ENCODE measurements at regions not wholly inside any gene's neighbourhood (a gene's known extent, or its start where the extent isn't known, plus 50 kb on each side); places are given as distances from the start of the nearest gene placed in this dataset.

DNA sequence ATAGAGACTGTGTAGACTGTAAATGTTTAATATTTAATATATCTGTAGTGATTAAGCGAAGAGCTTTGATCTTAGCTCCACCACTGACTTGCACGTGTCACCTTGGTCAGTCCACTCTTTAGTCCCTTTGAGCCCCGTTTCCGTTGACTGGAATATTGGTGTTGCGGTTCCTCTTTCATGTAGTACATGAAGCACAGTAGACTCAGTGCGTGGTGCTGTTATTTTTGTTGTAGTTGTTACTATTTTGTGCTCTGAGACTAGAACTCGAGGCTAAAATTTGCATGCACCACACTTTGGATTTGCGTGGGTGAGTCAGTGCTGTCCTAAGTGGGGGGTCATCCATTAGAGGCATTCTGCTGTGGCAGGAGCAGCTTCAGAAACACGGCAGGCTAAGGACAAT lies 291.4 kb downstream of the QKI start:
- TF ChIP-seq, protein P1, sequence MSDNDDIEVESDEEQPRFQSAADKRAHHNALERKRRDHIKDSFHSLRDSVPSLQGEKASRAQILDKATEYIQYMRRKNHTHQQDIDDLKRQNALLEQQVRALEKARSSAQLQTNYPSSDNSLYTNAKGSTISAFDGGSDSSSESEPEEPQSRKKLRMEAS (IDR thresholded peaks at IDR 0.05): no peak
- TF ChIP-seq POLR2AphosphoS5 (IDR thresholded peaks at IDR 0.05; ENCODE audit: low read depth, low read length): no peak
- TF ChIP-seq YY1 (IDR thresholded peaks at IDR 0.05; ENCODE audit: extremely low read depth, insufficient replicate concordance, low read depth, low read length): no peak
- no peak for TF ChIP-seq ZNF274 (IDR thresholded peaks at IDR 0.05; ENCODE audit: low read depth, low read length)
- TF ChIP-seq EZH2phosphoT487 (IDR thresholded peaks at IDR 0.05; ENCODE audit: borderline replicate concordance): no peak
- TF ChIP-seq, protein P2, sequence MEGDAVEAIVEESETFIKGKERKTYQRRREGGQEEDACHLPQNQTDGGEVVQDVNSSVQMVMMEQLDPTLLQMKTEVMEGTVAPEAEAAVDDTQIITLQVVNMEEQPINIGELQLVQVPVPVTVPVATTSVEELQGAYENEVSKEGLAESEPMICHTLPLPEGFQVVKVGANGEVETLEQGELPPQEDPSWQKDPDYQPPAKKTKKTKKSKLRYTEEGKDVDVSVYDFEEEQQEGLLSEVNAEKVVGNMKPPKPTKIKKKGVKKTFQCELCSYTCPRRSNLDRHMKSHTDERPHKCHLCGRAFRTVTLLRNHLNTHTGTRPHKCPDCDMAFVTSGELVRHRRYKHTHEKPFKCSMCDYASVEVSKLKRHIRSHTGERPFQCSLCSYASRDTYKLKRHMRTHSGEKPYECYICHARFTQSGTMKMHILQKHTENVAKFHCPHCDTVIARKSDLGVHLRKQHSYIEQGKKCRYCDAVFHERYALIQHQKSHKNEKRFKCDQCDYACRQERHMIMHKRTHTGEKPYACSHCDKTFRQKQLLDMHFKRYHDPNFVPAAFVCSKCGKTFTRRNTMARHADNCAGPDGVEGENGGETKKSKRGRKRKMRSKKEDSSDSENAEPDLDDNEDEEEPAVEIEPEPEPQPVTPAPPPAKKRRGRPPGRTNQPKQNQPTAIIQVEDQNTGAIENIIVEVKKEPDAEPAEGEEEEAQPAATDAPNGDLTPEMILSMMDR (IDR thresholded peaks at IDR 0.05 in 2 of 3, conservative IDR thresholded peaks at IDR 0.05 in 1 of 3; ENCODE audit: borderline replicate concordance in 1 of 3, insufficient read depth in 1 of 3, low read depth in 2 of 3, low read length in 2 of 3): no peak
- TF ChIP-seq SIN3A (IDR thresholded peaks at IDR 0.05; ENCODE audit: low read depth): no peak
- no peak for TF ChIP-seq CBX3 (IDR thresholded peaks at IDR 0.05; ENCODE audit: low read depth)
- no peak for TF ChIP-seq EZH2 (IDR thresholded peaks at IDR 0.05)
- TF ChIP-seq, protein P3, sequence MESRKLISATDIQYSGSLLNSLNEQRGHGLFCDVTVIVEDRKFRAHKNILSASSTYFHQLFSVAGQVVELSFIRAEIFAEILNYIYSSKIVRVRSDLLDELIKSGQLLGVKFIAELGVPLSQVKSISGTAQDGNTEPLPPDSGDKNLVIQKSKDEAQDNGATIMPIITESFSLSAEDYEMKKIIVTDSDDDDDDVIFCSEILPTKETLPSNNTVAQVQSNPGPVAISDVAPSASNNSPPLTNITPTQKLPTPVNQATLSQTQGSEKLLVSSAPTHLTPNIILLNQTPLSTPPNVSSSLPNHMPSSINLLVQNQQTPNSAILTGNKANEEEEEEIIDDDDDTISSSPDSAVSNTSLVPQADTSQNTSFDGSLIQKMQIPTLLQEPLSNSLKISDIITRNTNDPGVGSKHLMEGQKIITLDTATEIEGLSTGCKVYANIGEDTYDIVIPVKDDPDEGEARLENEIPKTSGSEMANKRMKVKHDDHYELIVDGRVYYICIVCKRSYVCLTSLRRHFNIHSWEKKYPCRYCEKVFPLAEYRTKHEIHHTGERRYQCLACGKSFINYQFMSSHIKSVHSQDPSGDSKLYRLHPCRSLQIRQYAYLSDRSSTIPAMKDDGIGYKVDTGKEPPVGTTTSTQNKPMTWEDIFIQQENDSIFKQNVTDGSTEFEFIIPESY (IDR thresholded peaks at IDR 0.05; ENCODE audit: extremely low read depth, insufficient replicate concordance, low read length): no peak
- TF ChIP-seq JUND (IDR thresholded peaks at IDR 0.05): no peak
- no peak for TF ChIP-seq ELF1 (IDR thresholded peaks at IDR 0.05; ENCODE audit: borderline replicate concordance, low read depth)
- TF ChIP-seq, protein P4, sequence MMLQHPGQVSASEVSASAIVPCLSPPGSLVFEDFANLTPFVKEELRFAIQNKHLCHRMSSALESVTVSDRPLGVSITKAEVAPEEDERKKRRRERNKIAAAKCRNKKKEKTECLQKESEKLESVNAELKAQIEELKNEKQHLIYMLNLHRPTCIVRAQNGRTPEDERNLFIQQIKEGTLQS (IDR thresholded peaks at IDR 0.05): no peak
- no peaks in the 10 kb centered on the region for H3K4me1 ChIP-seq (ENCODE audit: control insufficient read depth in 1 of 2, insufficient read depth in 2 of 2, low read length in 2 of 2)
- DNase-seq (ENCODE audit: low read depth, low spot score): no peak
- no peak overlapping the region for H3K4me2 ChIP-seq (ENCODE audit: low read length)
- RAD21 ChIA-PET (ENCODE audit: low non-redundant PET in 1 of 2, low total read pairs in 2 of 2, uncharacterized antibody in 2 of 2, unreplicated experiment in 2 of 2): no interaction called here
- no peak overlapping the region for H3K9ac ChIP-seq (ENCODE audit: low read length)
- no TSS peak for BruUV-seq (replicated peaks)
- no peaks in the 10 kb centered on the region for H3K9me3 ChIP-seq (ENCODE audit: control insufficient read depth in 1 of 2, insufficient read depth in 1 of 2, low read depth in 1 of 2, low read length in 2 of 2)
- POLR2A ChIA-PET: no interaction called here
- H3K4me3 ChIP-seq (replicated peaks in 1 of 2; ENCODE audit: low read depth in 1 of 2, low read length in 2 of 2): no peak overlapping the region
- H3K36me3 ChIP-seq (ENCODE audit: control insufficient read depth in 1 of 2, insufficient read depth in 2 of 2, low read length in 2 of 2): no peaks in the 10 kb centered on the region
- no peaks in the 10 kb centered on the region for H3K27me3 ChIP-seq (ENCODE audit: insufficient read depth, low read length)
- H4K20me1 ChIP-seq (ENCODE audit: insufficient read depth): no peaks in the 10 kb centered on the region
- H3K9me2 ChIP-seq (ENCODE audit: insufficient read depth): no peaks in the 10 kb centered on the region
- H3K79me2 ChIP-seq (ENCODE audit: insufficient read depth, low read length): no peaks in the 10 kb centered on the region
- H3K27ac ChIP-seq (ENCODE audit: low read depth, low read length): no peak overlapping the region
- intact Hi-C loops (cut with micrococcal nuclease): no loop called here
- no peak overlapping the region for H2AFZ ChIP-seq (ENCODE audit: low read depth, low read length, poor library complexity, severe bottlenecking)
- CTCF ChIA-PET: no interaction called here
- ATAC-seq: no peak
